K562 (cell line): ENCODE measurements at regions not wholly inside any gene's neighbourhood (a gene's known extent, or its start where the extent isn't known, plus 50 kb on each side); places are given as distances from the start of the nearest gene placed in this dataset.

Experiments
- ATAC-seq: fragments of 200-7000 bp; cut with Tn5 transposase; 3 replicates; pipeline ENCODE4 v1.9.1; 2020; ENCODE audit warnings: moderate library complexity
- BruUV-seq: library from RNA; stranded (reverse); fragments of 400-500 nt; replicated peaks from 2 replicates; lab custom pipeline; 2021; lab: Mats Ljungman, UMichigan
- CTCF ChIA-PET: fragments of 300-600 bp; formaldehyde crosslinking; extraction: SDS; loops from one replicate; lab custom pipeline; 2021; ENCODE audit warnings: low intra/inter-chr PET ratio; lab: Yijun Ruan, JAX
- POLR2A ChIA-PET: fragments of 300-600, 350-650 bp; sonication (Branson Sonifier 250); formaldehyde crosslinking; extraction: SDS; loops from one replicate; lab custom pipeline; 2021; ENCODE audit warnings: antibody characterized with exemption, inconsistent platforms; lab: Yijun Ruan, JAX
- DNase-seq, 4 experiments: peaks; one replicate each; pipeline versions ENCODE4 v3.0.0 to v3.0.0-alpha.2; 2011 to 2018; ENCODE audit warnings: low spot score in 3 of 4, mixed read lengths in 3 of 4; ENCODE audit errors: extremely low read depth in 1 of 4
- FAIRE-seq: peaks from 2 replicates; lab custom pipeline; 2011; peaks lifted over from hg19 to GRCh38; lab: Jason Lieb, UNC
- H2AFZ ChIP-seq: 2 replicates; pipeline ENCODE4 v1.6.0; 2011; ENCODE audit warnings: low read depth, low read length, control low read depth, inconsistent platforms
- H3K27ac ChIP-seq: fragments of 200-600 bp; 3 replicates; pipeline ENCODE4 v1.8.0; 2011; ENCODE audit warnings: low read depth, mild to moderate bottlenecking, control low read depth, inconsistent platforms, low read length, moderate library complexity, mixed read lengths; ENCODE audit errors: extremely low read depth
- H3K27me3 ChIP-seq, 2 experiments: fragments of 300-600 bp in 1 of 2; 2 replicates in 1 of 2; 3 replicates in 1 of 2; pipeline versions ENCODE4 v1.6.0 to v1.8.0; 2011; ENCODE audit warnings: inconsistent platforms in 2 of 2, low read length in 2 of 2, mild to moderate bottlenecking in 1 of 2, mixed read lengths in 1 of 2, moderate library complexity in 1 of 2; ENCODE audit not compliant: control insufficient read depth in 2 of 2, insufficient read depth in 2 of 2
- H3K36me3 ChIP-seq: fragments of 300-600 bp; 3 replicates; pipeline ENCODE4 v1.8.0; 2011; ENCODE audit warnings: mild to moderate bottlenecking, low read length, inconsistent platforms; ENCODE audit not compliant: control insufficient read depth, insufficient read depth
- H3K4me1 ChIP-seq, 2 experiments: fragments of 200-600 bp in 1 of 2; replicated peaks in 1 of 2; 2 replicates in 1 of 2; 3 replicates in 1 of 2; pipeline versions ENCODE4 v1.5.1 to v1.8.0; 2011; ENCODE audit warnings: inconsistent platforms in 2 of 2, low read length in 2 of 2, mild to moderate bottlenecking in 1 of 2, mixed read lengths in 1 of 2, moderate library complexity in 1 of 2; ENCODE audit not compliant: control insufficient read depth in 2 of 2, insufficient read depth in 2 of 2
- H3K4me2 ChIP-seq: 2 replicates; pipeline ENCODE4 v1.6.1; 2011; ENCODE audit warnings: low read length, control low read depth, inconsistent platforms, mixed read lengths; ENCODE audit not compliant: insufficient read depth
- H3K4me3 ChIP-seq: fragments of 200-600 bp; sonication (generic), shearing (Covaris generic); 2 replicates; pipeline ENCODE4 v1.5.1; 2016; ENCODE audit warnings: control low read depth, inconsistent platforms
- H3K79me2 ChIP-seq: fragments of 200-600 bp; 3 replicates; pipeline ENCODE4 v1.8.0; 2011; ENCODE audit warnings: low read length, inconsistent platforms; ENCODE audit not compliant: control insufficient read depth, insufficient read depth
- H3K9ac ChIP-seq, 2 experiments: 2 replicates each; pipeline versions ENCODE4 v1.6.0 to v1.6.1; 2011; ENCODE audit warnings: low read depth in 2 of 2, low read length in 2 of 2, control low read depth in 1 of 2, inconsistent platforms in 1 of 2, mild to moderate bottlenecking in 1 of 2, mixed read lengths in 1 of 2; ENCODE audit not compliant: insufficient read depth in 1 of 2
- H3K9me1 ChIP-seq: one replicate; pipeline ENCODE4 v1.6.0; 2011; ENCODE audit warnings: inconsistent platforms, mild to moderate bottlenecking, low read length, moderate library complexity; ENCODE audit not compliant: control insufficient read depth, insufficient read depth
- H3K9me3 ChIP-seq: replicated peaks from 2 replicates; pipeline ENCODE4 v1.5.1; 2011; ENCODE audit warnings: low read depth, low read length, inconsistent platforms; ENCODE audit not compliant: control insufficient read depth, insufficient read depth
- H4K20me1 ChIP-seq: replicated peaks from 2 replicates; pipeline ENCODE4 v1.6.1; 2011; ENCODE audit warnings: low read length, inconsistent platforms, mixed read lengths; ENCODE audit not compliant: control insufficient read depth, insufficient read depth
- E2F4 ChIP-seq: sonication (generic); formaldehyde crosslinking; IDR thresholded peaks from 2 replicates; pipeline ENCODE4 v1.8.0; 2022; ENCODE audit warnings: mild to moderate bottlenecking, low read depth, missing genetic modification reagents
- GABPA ChIP-seq: fragments of 200-800 bp; sonication (Bioruptor generic); conservative IDR thresholded peaks from 2 replicates; pipeline ENCODE4 v1.6.1; 2016; ENCODE audit warnings: low read depth, missing genetic modification characterization, missing compliant biosample characterization
- HDAC8 ChIP-seq: fragments of 450-650 bp; IDR thresholded peaks from 2 replicates; pipeline ENCODE4 v1.6.1; 2016; ENCODE audit warnings: mild to moderate bottlenecking, missing genetic modification characterization, moderate library complexity, missing compliant biosample characterization
- HNRNPK ChIP-seq: fragments of 200-400 bp; formaldehyde crosslinking; IDR thresholded peaks from one replicate; pipeline ENCODE4 v1.6.1; 2018; ENCODE audit warnings: mild to moderate bottlenecking, low read depth, low read length; ENCODE audit not compliant: poor library complexity, severe bottlenecking
- MCM2 ChIP-seq: fragments of 450-650 bp; IDR thresholded peaks from 2 replicates; pipeline ENCODE4 v1.6.1; 2017; ENCODE audit warnings: low read depth, mild to moderate bottlenecking
- POLR3A ChIP-seq: IDR thresholded peaks from 2 replicates; pipeline ENCODE4 v1.6.1; 2011; ENCODE audit warnings: borderline replicate concordance, mild to moderate bottlenecking, moderate library complexity; ENCODE audit not compliant: insufficient read length, insufficient read depth; ENCODE audit errors: extremely low read depth
- RAD21 ChIP-seq, 2 experiments: fragments of 250-450 bp in 1 of 2; fragments of 450-650 bp in 1 of 2; sonication (Bioruptor Pico) in 1 of 2; formaldehyde crosslinking in 1 of 2; IDR thresholded peaks in 1 of 2; conservative IDR thresholded peaks in 1 of 2; 2 replicates each; pipeline versions ENCODE4 v1.4.0 to v1.8.0; 2020 to 2022; ENCODE audit warnings: mild to moderate bottlenecking in 2 of 2, moderate library complexity in 1 of 2
- TCF7L2 ChIP-seq: fragments of 150-350 bp; IDR thresholded peaks from 2 replicates; pipeline ENCODE4 v1.6.1; 2016; ENCODE audit warnings: low read depth, mild to moderate bottlenecking, low read length, moderate library complexity
- ZNF143 ChIP-seq: sonication (generic); formaldehyde crosslinking; IDR thresholded peaks from 2 replicates; pipeline ENCODE4 v1.9.0; 2022; ENCODE audit warnings: mild to moderate bottlenecking, missing genetic modification reagents
- ZNF282 ChIP-seq: sonication (generic); formaldehyde crosslinking; IDR thresholded peaks from 2 replicates; pipeline ENCODE4 v1.8.1; 2023; ENCODE audit warnings: missing genetic modification reagents
- ZNF76 ChIP-seq: fragments of 250-450 bp; sonication (Bioruptor Pico); IDR thresholded peaks from 2 replicates; pipeline ENCODE4 v1.4.0; 2020; ENCODE audit warnings: mild to moderate bottlenecking, moderate library complexity, borderline replicate concordance
- in situ Hi-C: fragments of 300-500 bp; cut with MboI; formaldehyde crosslinking; loops from 4 replicates; pipeline ENCODE4 v1.15.0; 2018; ENCODE audit warnings: inconsistent platforms, mixed read lengths
- intact Hi-C: fragments of 100-400 bp; cut with micrococcal nuclease; formaldehyde crosslinking; loops from 2 replicates; pipeline ENCODE4 v1.14.2; 2022

GRCh38 chr3:178275311-178275710, 260.9 kb upstream of the KCNMB2 start:
- Histone ChIP-seq H3K27me3 (no peaks in the 10 kb centered on the region), H3K79me2 (no peaks in the 10 kb centered on the region), H3K9me3 (no peaks in the 10 kb centered on the region; the same call in 1 of the 2 replicates), H3K4me1 (no peaks in the 10 kb centered on the region), H4K20me1 (no peaks in the 10 kb centered on the region), H3K9ac (no peak overlapping the region), H3K27ac (no peak overlapping the region), H3K4me3 (no peak overlapping the region), H3K36me3 (no peaks in the 10 kb centered on the region), H3K4me2 (no peak overlapping the region), H2AFZ (no peak overlapping the region), H3K9me1 (no peaks in the 10 kb centered on the region)
- in situ Hi-C loops = no loop called here
- no TSS peak for BruUV-seq
- POLR2A ChIA-PET = interaction anchor here (1.0 kb wide), 1 partner anchor 12 kb away, joined by 5 read pairs; no protein-coding TSS in a partner anchor
- TF ChIP-seq ZNF143 (CRISPR knock-in tag) (no peak), ZNF76 (no peak), HNRNPK (no peak), RAD21 (CRISPR knock-in tag; conservative IDR thresholded peaks at IDR 0.05 in 1 of 2, IDR thresholded peaks at IDR 0.05 in 1 of 2) (no peak), MCM2 (no peak), GABPA (tag) (no peak), POLR3A (no peak), ZNF282 (no peak), HDAC8 (no peak), E2F4 (no peak), TCF7L2 (no peak)
- ATAC-seq (no peak), FAIRE-seq (no peak), DNase-seq (no peak)
- intact Hi-C loops = no loop called here
- CTCF ChIA-PET = no interaction called here
